ENCODE measurements at regions not wholly inside any gene's neighbourhood (a gene's known extent, or its start where the extent isn't known, plus 50 kb on each side); places are given as distances from the start of the nearest gene placed in this dataset.

DNA sequence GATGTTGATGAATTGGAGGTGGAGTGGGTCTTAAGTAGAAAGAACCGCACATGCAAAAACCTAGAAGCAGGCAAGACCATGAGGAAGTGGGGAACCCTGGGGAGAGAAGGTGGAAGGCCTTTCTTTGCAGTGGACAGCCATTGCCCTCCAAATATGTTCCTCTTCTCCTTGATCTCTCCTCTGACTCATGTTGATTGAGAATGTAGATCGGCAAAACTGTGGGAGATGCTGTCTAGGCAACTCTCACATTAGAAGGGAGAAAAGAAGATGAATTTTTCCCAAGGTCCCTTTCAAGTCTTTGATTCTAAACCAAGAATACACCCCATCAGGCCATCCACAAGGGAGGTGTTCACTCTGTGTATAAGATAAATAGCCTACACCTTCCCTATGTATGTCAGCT, 257.5 kb downstream of the MSRB3 start:
- TF ChIP-seq, protein P1, sequence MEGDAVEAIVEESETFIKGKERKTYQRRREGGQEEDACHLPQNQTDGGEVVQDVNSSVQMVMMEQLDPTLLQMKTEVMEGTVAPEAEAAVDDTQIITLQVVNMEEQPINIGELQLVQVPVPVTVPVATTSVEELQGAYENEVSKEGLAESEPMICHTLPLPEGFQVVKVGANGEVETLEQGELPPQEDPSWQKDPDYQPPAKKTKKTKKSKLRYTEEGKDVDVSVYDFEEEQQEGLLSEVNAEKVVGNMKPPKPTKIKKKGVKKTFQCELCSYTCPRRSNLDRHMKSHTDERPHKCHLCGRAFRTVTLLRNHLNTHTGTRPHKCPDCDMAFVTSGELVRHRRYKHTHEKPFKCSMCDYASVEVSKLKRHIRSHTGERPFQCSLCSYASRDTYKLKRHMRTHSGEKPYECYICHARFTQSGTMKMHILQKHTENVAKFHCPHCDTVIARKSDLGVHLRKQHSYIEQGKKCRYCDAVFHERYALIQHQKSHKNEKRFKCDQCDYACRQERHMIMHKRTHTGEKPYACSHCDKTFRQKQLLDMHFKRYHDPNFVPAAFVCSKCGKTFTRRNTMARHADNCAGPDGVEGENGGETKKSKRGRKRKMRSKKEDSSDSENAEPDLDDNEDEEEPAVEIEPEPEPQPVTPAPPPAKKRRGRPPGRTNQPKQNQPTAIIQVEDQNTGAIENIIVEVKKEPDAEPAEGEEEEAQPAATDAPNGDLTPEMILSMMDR (IDR thresholded peaks at IDR 0.05): no peak
- no peak for TF ChIP-seq EP300 (IDR thresholded peaks at IDR 0.05)
